SW 1271 (cell line): ENCODE measurements at regions not wholly inside any gene's neighbourhood (a gene's known extent, or its start where the extent isn't known, plus 50 kb on each side); places are given as distances from the start of the nearest gene placed in this dataset.

ENCODE experiments used
- DNase-seq, 2 experiments: peaks; one replicate each; lab custom pipeline; 2025; lab: John Stamatoyannopoulos, UW

DNA sequence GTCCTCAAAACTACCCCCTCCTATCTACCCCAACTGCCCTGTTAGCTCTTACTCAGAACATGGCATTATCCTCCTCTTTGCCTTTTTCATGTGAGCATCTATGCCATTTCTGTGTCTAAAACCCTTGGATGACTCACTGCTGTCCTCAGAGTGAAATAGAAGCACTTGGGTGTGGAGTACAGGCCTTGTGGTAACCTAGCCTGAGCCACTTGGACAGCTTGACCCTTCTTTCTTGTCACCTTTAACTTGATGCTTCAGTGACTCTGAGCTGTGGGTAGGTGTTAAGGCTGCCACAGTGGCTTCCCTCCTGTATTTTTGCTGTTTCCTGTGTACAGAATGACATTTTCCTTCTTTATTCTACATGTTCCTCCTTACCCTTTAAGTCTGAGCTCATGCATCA, 391.4 kb downstream of the SH3GL2 start:
- no peak for DNase-seq

DNA sequence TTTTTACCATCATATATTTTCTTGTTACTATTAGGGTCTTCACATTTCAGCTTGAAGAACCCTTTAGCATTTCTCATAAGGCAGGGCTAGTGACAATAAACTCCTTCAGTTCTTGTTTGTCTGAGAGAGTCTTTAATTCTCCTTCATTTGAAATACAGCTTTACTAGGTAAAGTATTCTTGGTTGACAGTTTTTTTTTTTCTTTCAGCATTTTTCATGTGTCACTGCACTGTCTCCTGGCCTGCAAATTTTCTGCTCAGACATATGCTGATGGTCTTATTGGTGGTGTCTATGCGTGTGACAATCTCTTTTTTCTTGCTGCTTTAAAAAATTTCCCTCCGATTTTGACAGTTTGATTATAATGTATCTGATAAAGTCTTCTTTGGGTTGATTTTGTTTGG, 399.9 kb downstream of the SH3GL2 start:
- no peak for DNase-seq

DNA sequence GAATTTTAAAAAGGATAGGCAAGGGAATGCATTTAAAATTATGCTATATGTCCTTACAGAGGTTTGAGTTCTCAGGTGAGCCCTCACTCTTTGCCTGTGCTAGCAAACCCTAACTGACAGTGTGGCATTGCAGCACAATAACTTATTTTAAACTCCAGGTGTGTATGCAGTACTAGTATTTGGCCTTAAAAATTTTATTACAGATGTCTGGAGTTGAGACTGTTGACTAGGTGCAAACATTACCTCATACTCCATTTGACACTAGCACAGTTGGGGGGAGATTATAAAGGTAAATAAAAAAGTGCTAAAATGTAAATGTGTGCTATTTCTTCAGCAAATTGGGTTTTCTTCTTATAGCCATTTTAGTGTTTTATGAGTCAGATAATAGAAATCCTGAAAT, 407.7 kb downstream of the SH3GL2 start:
- DNase-seq = no peak

DNA sequence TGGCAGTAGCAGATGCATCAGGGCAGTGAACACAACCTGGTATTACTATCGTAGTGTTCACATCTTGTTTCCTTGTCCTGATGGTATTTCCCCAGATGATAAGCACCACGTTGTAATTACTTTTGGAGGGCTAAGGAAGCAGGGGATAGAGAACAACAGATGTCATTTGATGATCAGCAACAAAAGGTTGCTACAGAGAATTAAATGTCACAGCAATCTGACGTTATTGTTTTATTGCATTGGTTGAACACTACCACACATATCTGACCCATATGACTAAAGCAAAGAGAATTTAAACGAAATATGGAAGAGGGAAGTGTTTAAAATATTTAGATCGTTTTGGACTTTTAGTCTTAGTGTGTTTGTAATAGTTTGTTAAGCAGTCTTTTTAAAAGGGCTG, 408.3 kb downstream of the SH3GL2 start:
- DNase-seq = no peak

DNA sequence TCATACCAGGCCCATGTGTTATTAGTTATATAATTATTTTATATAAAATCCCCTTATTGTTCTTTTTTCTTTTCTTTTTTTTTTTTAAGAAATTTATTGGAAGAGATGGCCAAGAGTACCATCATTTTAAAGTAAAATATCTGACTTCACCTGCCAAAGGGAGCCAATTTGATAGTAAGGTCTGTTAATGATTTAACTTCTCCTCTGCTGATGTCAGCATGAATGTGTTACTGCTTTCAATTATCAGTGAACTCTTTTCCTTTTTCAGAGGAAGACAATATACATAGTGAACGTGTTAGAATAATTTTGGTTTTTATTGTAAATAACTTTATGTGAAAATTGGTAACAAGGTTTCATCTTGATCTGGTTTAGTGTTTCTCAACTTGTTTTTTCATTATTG, 409.6 kb downstream of the SH3GL2 start:
- DNase-seq = no peak

DNA sequence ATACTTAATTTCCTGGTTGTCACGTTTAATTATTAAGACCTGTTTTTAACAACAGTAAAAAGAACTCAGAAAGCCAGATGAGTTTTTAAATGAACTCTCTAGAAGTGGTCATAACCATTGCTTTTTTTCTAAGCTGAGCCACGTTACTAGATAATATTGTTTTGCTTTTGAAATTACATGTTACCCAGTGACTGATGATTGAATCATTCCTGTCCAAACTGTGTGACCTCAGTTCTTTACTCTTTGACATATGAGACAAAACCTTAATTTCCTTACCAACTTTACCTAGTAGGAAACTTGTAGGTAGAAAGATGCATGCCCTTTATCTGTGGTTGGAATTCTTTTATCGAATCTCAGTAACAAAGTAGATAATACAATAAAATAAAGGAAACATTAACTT, 411.7 kb downstream of the SH3GL2 start:
- DNase-seq = no peak

DNA sequence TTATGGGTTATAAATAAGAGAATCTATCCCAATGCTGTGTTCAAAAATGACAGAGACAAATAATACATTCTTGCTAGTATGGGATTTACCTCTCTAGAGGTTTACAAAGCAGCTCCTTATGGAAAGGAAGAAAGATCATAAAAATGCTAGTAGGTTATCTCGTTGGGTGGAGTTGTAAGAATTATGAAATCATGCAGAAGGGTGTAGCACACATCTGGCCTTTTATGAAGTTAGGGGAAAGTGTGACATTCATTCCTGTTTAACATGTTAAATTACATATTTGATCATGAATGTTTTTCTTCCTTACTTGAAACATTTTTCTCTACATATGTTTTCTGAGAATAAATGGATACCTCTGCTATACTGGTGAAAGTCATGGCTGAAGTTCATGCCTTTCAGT, 414.2 kb downstream of the SH3GL2 start:
- DNase-seq = no peak

DNA sequence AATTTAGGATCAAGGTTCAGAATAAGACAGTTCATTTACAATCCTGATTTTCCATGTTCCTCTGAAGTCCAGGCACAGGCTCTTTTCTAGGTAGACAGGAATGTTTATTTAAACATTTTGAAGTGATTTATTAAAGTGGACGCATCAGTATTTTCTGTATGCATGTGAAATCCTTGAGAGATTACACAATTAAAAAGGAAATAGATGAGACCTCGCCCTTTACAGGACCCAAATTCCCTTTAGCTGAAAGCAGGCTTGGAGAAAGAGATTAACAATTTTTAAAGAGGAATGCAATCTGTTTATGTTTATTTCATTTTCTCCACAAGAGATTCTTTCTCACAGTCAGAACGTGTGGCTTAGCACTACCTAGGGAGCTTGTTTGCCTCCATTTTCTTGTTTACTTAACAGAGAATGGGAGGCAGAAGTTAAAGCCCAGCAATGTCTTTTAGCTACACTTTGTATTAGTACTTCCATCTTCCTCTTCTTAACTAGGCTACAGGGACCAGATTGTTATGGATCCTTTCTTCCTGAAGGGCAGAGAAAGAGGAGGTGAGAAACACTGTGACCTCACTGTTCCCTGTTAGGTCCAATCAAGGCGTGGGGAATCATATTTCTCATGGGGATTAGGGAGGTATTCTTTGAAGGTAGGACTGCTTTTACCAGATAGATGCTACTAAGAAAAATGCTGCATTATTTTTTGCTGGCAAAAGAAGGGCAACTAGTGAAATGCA, 416.0 kb downstream of the SH3GL2 start:
- DNase-seq = no peak

DNA sequence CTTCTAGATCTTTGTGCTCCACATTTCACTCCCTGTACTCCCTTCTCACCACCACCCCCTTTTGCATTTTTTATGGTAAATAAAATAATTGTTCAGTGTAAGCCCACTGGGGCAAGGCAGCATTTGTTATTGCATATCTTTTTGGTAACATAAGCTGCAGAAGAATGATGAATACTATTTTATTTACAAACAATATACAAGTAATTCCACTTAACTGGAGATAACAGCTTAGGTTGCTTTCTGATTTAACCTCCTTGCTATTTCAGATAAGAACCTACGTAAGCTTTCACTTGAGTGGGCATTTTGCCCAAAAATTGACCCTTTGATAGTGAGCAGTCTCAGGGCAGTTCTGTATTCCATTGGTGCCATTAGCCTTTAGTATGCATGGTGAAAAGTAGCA, 417.9 kb downstream of the SH3GL2 start:
- DNase-seq = no peak

DNA sequence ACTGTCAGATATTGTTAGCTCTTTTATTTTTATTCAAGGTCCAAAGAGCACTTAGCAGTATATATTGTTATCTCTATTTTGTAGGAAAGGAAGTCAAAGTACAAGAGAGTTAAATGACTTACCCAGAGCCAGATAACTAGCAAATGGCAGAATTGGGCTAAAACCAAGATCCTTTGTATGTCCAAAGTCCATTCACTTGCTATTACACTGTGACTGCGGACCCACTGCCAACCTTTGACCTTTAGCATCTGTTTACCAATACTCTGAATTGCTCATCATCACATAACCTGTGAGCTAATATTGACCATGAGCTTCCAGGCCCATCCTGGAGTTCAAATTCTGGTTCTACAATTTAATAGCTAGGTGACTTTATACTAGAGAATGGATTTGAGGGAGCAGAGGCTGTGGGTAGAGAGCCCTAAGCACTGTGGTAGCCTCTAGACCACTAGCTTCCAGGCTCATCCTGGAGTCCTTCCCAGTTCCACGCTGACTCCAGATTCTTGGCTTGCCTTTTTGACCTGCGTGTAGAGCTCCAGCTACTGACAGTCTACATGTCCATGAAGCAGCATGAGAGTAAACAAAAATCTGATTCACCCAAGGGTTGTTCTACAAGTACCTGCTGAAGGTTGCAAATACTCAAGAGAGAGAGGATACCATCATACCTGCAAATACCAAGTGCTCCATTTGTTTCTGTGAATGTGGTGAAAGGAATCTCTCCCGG, 424.0 kb downstream of the SH3GL2 start:
- DNase-seq = no peak

DNA sequence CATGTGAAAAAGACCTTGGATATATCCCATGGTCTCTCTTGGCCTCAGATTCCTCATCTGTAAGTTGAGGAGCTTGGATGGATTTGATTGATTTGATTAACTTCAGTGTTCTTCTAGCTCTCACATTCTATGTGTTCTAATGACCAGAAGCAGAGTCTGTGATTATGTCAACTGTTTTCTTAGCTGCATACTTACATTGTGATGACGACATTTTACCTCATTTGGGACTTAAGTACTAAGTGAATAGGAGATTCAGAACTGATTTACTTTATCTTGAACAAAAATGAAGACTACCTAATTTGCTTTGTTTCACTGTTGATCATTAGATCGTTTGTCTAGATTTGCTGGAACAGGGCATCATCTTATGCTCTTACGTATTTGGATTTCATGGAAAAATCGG, 427.7 kb downstream of the SH3GL2 start:
- no peak for DNase-seq

DNA sequence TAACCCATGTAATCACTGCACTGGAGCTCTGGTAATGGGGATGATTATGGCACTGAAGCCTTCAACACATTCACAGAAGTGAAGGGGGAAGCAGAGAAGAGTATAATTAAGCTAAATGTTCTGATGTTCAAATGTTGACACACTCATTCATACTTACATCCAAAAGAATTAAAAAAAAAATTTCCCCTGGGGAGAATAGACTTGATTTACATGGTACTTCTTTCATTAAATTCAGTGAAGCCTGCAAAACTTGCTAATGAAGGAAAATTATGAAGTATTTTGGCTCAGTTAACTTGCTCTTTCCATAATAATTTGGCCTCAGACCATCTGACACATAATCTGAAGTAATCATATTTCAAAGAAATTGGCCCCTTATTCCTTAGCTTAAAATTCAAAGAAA, 428.8 kb downstream of the SH3GL2 start:
- DNase-seq = no peak

DNA sequence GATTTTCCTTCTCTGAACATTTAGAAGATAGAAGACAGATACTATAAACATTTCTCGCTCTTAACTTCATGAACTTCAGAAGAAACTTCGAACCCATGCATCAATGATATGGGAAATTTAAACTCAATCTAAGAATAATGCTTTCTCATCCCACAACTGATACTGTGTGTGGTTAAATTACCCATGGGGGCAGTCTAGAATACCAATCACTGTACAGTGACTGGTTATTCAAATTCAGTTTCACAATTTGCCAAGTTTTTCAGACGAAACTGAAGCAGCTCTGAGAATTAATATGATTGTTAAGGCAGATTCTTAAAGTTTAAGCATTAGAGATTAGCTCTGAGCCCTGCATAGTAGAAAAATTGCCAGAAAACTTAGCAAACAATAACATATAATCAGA, 431.0 kb downstream of the SH3GL2 start:
- DNase-seq = no peak

DNA sequence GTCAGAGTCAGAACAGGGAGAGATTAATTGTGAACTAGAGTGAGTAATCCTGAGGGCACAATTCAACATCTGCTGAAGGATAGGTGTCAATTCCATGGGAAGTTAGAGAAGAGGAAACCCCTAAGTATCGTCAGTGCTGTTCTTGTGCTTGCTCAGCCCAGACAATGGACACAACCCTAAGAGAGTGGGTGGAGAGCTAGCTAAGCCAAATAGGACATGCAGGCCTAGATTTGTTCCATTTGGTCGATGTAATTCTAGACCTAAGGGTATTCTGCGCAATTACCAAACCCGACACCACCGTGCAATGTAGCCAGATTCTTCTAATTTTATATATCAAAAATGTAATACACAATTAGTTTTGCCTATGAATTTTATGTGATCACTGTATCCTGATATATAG, 431.6 kb downstream of the SH3GL2 start:
- no peak for DNase-seq

DNA sequence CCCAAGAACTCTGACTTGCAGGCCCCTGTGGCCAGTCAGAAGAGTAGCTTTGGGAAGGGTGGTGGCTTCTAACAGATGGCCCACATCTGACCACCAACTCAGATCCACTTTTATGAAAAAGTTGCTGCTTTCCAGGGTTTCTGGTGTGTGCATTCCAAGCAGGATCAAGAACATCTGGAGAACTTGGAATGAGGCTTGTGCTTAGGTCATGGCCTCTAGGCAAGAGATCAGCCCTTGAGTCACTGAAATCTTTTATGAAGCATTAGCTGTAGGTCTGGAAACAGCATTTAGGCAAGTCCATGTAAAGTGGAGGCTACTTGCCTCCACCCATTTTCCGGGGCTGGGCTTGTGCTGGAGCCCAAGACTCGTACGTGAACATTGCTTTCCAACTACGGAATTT, 433.3 kb downstream of the SH3GL2 start:
- no peak for DNase-seq

DNA sequence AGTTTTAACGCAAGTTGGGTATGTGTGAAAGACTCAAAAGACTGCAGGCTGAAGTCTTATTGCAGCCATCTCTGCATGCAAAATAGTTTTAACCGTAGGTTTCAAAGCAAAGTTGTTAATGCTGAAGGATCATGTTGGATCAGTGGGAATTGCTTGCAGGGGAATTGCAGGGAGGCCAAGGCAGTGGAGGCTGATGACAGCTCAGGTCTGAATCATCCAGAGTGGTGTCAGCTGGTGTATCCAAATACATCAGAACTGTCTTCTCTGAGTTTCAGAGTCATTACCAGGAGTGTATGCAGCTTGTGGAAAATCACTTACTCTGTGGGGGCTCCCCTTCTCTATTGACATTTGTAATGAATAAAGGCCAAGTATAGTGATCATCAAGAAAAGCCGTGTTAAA, 435.7 kb downstream of the SH3GL2 start:
- DNase-seq = no peak

DNA sequence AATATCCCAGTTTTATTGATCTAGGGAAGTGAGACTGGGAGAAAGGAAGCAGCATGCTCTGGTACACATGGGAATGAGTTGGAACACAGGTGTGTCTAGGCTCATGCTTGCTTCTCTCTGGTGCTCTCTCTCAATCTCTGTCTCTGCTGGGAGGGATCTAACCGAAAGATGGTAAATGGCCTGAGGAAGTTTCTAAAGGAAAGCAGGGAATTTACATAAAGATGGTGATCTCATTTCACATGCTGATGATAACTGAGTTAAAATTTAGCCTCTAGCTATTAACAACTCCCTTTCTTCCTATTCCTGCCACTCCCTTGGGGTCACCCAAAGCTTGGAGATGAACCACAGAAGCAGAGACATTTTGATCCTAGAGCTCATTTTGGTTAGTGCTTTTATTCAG, 436.2 kb downstream of the SH3GL2 start:
- DNase-seq = no peak

DNA sequence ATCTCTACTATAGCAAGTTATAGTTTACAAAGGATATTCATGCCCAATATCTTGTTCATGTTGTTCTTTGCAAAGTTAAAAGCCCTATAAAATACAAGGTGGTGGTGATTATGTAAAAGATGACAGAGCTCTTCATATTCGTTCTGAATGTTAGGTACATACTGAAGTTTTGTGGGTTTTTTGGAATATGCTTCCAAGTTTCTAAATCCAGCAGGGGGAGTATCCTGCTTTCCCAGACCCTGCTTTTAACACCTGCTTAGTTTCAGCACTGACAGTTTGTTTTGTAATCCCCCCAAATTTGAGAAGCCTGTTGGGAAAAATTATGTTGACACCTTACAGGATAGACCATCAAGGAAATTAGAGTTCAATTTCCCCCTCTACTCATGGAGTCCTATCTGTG, 438.3 kb downstream of the SH3GL2 start:
- no peak for DNase-seq

DNA sequence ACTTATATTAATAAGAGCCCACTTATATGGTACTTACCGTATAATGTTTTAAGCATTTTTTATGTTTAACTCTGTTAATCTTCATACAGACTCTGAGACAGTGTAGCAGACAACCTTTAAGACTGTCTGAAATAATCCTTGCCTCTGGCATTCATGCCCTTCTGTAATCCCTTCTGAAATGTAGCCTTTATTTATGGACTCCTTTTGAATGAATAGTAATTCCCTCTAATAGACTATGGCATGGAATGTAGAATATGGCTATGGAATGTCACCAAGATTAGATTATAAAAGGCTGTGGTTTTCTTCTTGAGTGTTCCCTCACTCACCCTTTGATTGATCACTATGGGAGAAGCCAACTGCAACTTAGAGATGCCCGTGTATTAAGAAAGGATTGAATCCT, 439.4 kb downstream of the SH3GL2 start:
- no peak for DNase-seq

DNA sequence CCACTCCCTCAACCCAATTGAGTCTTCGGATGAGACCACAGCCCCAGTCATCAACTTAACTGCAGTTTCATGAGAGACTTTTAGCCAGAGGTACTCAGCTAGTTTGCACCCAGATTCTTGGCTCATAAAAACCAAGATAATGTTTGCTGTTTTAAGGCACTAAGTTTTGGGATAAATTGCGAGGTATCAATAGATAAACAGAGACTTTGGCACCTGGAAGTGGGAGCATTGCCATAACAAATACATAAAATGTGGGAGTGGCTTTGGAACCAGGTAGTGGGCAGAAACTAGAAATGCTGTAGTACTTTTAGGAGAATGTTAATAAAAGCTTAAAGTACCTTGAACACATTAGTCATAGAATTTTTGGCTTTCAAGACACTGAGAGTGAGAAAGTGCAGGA, 439.8 kb downstream of the SH3GL2 start:
- DNase-seq = no peak

DNA sequence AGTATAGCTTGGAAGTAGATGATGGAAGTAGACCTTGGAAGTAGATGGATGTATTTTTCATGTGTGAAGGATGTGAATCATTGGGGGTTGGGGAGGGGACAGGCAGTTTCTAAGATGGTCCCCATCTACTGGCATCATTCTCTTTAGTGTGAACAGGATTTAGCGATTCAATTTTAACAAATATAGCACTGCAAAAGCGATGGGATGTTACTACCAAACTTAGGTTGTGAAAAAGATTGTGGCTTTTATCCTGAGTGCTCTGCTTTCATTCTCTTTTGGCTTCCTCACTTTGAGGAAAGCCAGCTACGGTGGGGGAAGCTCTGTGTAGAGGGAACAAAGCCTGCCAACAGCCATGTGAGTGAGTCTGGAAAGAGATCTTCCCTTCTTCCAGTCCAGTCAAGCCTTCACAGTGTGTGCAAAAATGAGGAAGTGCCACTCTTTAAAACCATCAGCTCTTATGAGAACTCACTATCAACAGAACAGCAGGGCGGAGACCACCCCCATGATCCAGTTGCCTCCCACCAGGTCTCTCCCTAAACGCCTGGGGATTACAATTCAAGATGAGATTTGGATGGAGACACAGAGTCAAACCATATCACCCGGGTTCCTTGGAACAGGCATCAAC, 441.4 kb downstream of the SH3GL2 start:
- no peak for DNase-seq

DNA sequence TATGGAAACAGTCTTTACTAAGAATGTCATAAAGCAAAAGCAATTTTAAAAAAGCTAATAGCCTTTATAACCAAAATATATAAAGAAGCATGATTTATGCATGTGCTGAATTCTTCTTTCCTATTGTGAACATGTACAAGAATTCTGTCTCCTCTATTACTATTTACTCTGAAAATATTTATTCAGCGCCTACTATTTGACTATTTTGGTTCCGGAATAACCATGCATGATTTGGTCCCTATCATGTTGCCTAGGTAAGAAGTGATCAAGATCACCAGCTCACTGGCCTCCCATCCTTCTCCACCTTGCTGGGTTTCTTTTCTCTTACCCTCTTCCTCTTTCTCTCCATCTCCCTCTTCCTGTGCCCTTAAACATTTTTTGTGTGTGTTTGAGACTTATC, 443.8 kb downstream of the SH3GL2 start:
- DNase-seq = no peak

DNA sequence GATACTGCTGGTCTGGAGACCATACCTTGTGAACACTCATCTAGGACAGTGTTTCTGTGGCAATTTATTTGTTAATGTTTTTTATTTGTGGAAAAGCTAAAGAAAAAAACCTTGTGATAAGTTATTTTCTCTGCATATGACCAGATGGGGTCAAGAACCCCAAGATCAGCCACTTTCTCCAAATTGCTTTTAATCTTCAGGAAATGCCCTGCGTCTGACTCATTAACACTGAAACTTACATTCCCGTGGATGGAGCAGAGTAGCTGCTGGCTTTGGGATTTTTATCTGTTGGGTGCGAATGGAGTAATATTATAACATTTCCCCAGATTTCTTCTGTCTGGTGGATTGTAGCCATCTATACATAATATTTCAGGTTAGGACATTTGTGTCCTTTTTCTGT, 444.5 kb downstream of the SH3GL2 start:
- no peak for DNase-seq

DNA sequence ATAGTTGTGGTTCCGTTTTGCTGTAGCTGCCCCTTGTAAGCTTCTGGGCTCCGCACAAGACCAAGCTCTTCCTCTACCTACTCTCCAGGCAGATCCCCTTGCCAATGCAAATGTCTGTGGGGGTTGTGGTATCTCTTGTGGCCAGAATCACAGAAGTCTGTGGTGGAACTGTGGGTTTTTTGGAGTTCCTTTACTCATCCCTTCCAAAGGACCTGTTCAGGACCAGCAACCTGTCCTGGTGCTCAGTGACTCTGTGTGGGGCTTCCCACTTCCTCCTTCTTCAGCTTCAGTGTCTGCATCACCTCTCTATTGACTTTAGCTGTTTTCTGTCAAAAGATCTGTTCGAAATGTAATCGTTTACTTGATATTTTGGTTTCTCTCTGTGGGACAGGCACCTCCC, 441.3 kb upstream of the ADAMTSL1 start:
- DNase-seq = no peak
